Neural cell (in vitro differentiated cells): ENCODE measurements at regions not wholly inside any gene's neighbourhood (a gene's known extent, or its start where the extent isn't known, plus 50 kb on each side); places are given as distances from the start of the nearest gene placed in this dataset.

ENCODE experiments used
- H2AFZ ChIP-seq: fragments of 200-600, 300-800 bp; sonication (generic), shearing (Covaris generic); 2 replicates; pipeline ENCODE4 v1.6.0; 2014; ENCODE audit warnings: low read depth, mild to moderate bottlenecking, antibody characterized with exemption, low read length, moderate library complexity
- H3F3A ChIP-seq: fragments of 200-600 bp; shearing (Covaris generic); 2 replicates; pipeline ENCODE4 v1.6.1; 2016; ENCODE audit warnings: mild to moderate bottlenecking, moderate library complexity, mixed read lengths, antibody characterized with exemption, low read length; ENCODE audit not compliant: insufficient read depth, poor library complexity, severe bottlenecking
- H3K27ac ChIP-seq: fragments of 200-600, 300-800 bp; sonication (generic), shearing (Covaris generic); 2 replicates; pipeline ENCODE4 v1.5.1; 2014; ENCODE audit warnings: mild to moderate bottlenecking, low read length, moderate library complexity
- H3K27me3 ChIP-seq: fragments of 300-800, 200-600 bp; sonication (generic), shearing (Covaris generic); 2 replicates; pipeline ENCODE4 v1.6.0; 2014; ENCODE audit warnings: mild to moderate bottlenecking, low read depth, low read length, moderate library complexity; ENCODE audit not compliant: insufficient read depth
- H3K36me3 ChIP-seq: fragments of 300-800, 200-600 bp; sonication (generic), shearing (Covaris generic); 2 replicates; pipeline ENCODE4 v1.5.1; 2014; ENCODE audit warnings: mild to moderate bottlenecking, antibody characterized with exemption, low read length, moderate library complexity; ENCODE audit not compliant: insufficient read depth
- H3K4me2 ChIP-seq: fragments of 300-800, 200-600 bp; sonication (generic), shearing (Covaris generic); 2 replicates; pipeline ENCODE4 v1.6.0; 2014; ENCODE audit warnings: mild to moderate bottlenecking, low read length
- H3K4me3 ChIP-seq: fragments of 300-800, 200-600 bp; sonication (generic), shearing (Covaris generic); 2 replicates; pipeline ENCODE4 v1.5.1; 2014; ENCODE audit warnings: mild to moderate bottlenecking, low read length, moderate library complexity
- H3K79me2 ChIP-seq: fragments of 200-600 bp; shearing (Covaris generic); replicated peaks from 2 replicates; pipeline ENCODE4 v1.6.0; 2014; ENCODE audit warnings: mild to moderate bottlenecking, low read length, moderate library complexity; ENCODE audit not compliant: insufficient read depth
- H3K9ac ChIP-seq: fragments of 300-800, 200-600 bp; sonication (generic), shearing (Covaris generic); 2 replicates; pipeline ENCODE4 v1.6.1; 2016; ENCODE audit warnings: mild to moderate bottlenecking, low read length, mixed read lengths
- H3K9me2 ChIP-seq: fragments of 200-600 bp; shearing (Covaris generic); 2 replicates; pipeline ENCODE4 v1.6.1; 2016; ENCODE audit warnings: mild to moderate bottlenecking, low read length, mixed read lengths; ENCODE audit not compliant: insufficient read depth
- H3K9me3 ChIP-seq: fragments of 200-600, 300-800 bp; sonication (generic), shearing (Covaris generic); 2 replicates; pipeline ENCODE4 v1.6.1; 2016; ENCODE audit warnings: mild to moderate bottlenecking, mixed run types, low read length, moderate library complexity, mixed read lengths
- H4K20me1 ChIP-seq: fragments of 200-600 bp; shearing (Covaris generic); 2 replicates; pipeline ENCODE4 v1.6.1; 2016; ENCODE audit warnings: mild to moderate bottlenecking, mixed run types; ENCODE audit not compliant: insufficient read depth
- EP300 ChIP-seq: fragments of 450-650 bp; conservative IDR thresholded peaks from 2 replicates; pipeline ENCODE4 v1.6.1; 2014; ENCODE audit warnings: antibody characterized with exemption, mild to moderate bottlenecking, moderate library complexity; ENCODE audit not compliant: poor library complexity, severe bottlenecking
- EZH2 ChIP-seq: fragments of 200-600, 300-800 bp; shearing (Covaris generic), sonication (generic); IDR thresholded peaks from 2 replicates; pipeline ENCODE4 v1.6.1; 2014; ENCODE audit warnings: antibody characterized with exemption, low read length, borderline replicate concordance, mild to moderate bottlenecking; ENCODE audit not compliant: insufficient read depth, poor library complexity, severe bottlenecking
- MXI1 ChIP-seq: fragments of 450-650 bp; conservative IDR thresholded peaks from 2 replicates; pipeline ENCODE4 v1.6.1; 2014; ENCODE audit warnings: antibody characterized with exemption, mild to moderate bottlenecking; ENCODE audit not compliant: poor library complexity, severe bottlenecking
- POLR2AphosphoS5 ChIP-seq: IDR thresholded peaks from 2 replicates; pipeline ENCODE4 v1.6.1; 2012
- RAD21 ChIP-seq: fragments of 450-650 bp; conservative IDR thresholded peaks from 2 replicates; pipeline ENCODE4 v1.6.1; 2014; ENCODE audit warnings: antibody characterized with exemption, mild to moderate bottlenecking, moderate library complexity
- SMC3 ChIP-seq: fragments of 450-650 bp; conservative IDR thresholded peaks from 2 replicates; pipeline ENCODE4 v1.6.1; 2014; ENCODE audit warnings: antibody characterized with exemption, mild to moderate bottlenecking, moderate library complexity; ENCODE audit not compliant: poor library complexity
- TAF1 ChIP-seq: IDR thresholded peaks from 2 replicates; pipeline ENCODE4 v1.6.1; 2012; ENCODE audit warnings: low read depth
- TF ChIP-seq, protein P1 (sequence below): fragments of 450-650 bp; IDR thresholded peaks from 2 replicates; pipeline ENCODE4 v1.5.1; 2014; ENCODE audit warnings: antibody characterized with exemption, mild to moderate bottlenecking, moderate library complexity; ENCODE audit not compliant: poor library complexity, severe bottlenecking
- TF ChIP-seq, protein P2 (sequence below): IDR thresholded peaks from 2 replicates; pipeline ENCODE4 v1.6.1; 2012; ENCODE audit warnings: borderline replicate concordance

DNA sequence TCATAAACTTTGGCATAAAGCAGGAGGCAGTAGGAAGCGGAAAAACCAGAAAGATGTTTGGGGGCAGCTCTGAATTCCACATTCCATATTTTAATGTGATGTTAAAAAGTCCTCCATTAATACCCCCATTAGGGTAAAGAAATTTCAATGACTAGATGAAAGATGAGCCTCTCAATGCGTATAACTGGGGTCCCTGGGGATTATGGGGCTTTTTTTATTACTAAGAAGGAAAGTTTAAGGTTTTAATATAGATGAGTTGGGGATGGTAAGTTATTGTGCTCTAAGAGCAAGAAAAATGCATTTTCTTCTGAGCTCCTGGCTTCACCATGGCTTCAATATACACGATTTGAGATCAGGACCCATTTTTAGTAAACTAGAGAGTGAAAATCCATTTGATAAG, 321.9 kb downstream of the CDK5RAP2 start:
- H4K20me1 ChIP-seq: no peaks in the 10 kb centered on the region
- H3K36me3 ChIP-seq: no peaks in the 10 kb centered on the region
- TF ChIP-seq MXI1 (no peak), POLR2AphosphoS5 (no peak), TAF1 (no peak), EZH2 (no peak), RAD21 (no peak), EP300 (no peak), SMC3 (no peak)
- TF ChIP-seq, protein P1, sequence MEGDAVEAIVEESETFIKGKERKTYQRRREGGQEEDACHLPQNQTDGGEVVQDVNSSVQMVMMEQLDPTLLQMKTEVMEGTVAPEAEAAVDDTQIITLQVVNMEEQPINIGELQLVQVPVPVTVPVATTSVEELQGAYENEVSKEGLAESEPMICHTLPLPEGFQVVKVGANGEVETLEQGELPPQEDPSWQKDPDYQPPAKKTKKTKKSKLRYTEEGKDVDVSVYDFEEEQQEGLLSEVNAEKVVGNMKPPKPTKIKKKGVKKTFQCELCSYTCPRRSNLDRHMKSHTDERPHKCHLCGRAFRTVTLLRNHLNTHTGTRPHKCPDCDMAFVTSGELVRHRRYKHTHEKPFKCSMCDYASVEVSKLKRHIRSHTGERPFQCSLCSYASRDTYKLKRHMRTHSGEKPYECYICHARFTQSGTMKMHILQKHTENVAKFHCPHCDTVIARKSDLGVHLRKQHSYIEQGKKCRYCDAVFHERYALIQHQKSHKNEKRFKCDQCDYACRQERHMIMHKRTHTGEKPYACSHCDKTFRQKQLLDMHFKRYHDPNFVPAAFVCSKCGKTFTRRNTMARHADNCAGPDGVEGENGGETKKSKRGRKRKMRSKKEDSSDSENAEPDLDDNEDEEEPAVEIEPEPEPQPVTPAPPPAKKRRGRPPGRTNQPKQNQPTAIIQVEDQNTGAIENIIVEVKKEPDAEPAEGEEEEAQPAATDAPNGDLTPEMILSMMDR: no peak
- TF ChIP-seq, protein P2, sequence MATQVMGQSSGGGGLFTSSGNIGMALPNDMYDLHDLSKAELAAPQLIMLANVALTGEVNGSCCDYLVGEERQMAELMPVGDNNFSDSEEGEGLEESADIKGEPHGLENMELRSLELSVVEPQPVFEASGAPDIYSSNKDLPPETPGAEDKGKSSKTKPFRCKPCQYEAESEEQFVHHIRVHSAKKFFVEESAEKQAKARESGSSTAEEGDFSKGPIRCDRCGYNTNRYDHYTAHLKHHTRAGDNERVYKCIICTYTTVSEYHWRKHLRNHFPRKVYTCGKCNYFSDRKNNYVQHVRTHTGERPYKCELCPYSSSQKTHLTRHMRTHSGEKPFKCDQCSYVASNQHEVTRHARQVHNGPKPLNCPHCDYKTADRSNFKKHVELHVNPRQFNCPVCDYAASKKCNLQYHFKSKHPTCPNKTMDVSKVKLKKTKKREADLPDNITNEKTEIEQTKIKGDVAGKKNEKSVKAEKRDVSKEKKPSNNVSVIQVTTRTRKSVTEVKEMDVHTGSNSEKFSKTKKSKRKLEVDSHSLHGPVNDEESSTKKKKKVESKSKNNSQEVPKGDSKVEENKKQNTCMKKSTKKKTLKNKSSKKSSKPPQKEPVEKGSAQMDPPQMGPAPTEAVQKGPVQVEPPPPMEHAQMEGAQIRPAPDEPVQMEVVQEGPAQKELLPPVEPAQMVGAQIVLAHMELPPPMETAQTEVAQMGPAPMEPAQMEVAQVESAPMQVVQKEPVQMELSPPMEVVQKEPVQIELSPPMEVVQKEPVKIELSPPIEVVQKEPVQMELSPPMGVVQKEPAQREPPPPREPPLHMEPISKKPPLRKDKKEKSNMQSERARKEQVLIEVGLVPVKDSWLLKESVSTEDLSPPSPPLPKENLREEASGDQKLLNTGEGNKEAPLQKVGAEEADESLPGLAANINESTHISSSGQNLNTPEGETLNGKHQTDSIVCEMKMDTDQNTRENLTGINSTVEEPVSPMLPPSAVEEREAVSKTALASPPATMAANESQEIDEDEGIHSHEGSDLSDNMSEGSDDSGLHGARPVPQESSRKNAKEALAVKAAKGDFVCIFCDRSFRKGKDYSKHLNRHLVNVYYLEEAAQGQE: no peak
- H3K4me2 ChIP-seq: no peak overlapping the region
- H3K4me3 ChIP-seq: no peak overlapping the region
- H3K79me2 ChIP-seq: no peaks in the 10 kb centered on the region
- no peaks in the 10 kb centered on the region for H3K9me2 ChIP-seq
- H3F3A ChIP-seq: no peaks in the 10 kb centered on the region
- H3K27me3 ChIP-seq: no peaks in the 10 kb centered on the region
- H2AFZ ChIP-seq: no peak overlapping the region
- H3K9ac ChIP-seq: no peak overlapping the region
- no peak overlapping the region for H3K27ac ChIP-seq
- no peaks in the 10 kb centered on the region for H3K9me3 ChIP-seq

DNA sequence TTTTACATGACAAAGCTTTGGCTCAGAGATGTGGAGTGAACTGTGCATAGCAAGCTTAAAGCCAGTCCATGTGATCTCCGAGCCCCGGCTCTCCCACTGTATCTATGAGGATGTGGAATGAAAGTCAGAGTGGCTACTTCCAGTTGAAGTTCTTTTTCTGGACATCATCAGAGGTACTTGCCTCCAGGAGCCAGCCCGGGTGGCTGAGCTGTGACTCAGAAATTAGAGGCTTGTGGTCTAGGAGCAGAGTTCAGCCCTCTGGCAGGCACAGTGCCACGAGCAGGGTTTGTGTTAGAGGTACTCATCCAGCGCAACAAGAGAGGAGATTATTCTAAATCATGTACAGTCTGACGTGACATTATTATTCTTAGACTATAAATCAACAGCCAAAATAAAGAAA, 322.5 kb downstream of the CDK5RAP2 start:
- H3K79me2 ChIP-seq: no peaks in the 10 kb centered on the region
- H3K36me3 ChIP-seq: no peaks in the 10 kb centered on the region
- no peak overlapping the region for H3K4me2 ChIP-seq
- H3K27me3 ChIP-seq: no peaks in the 10 kb centered on the region
- no peak for TF ChIP-seq EP300
- TF ChIP-seq, protein P1: no peak
- no peaks in the 10 kb centered on the region for H3F3A ChIP-seq
- no peaks in the 10 kb centered on the region for H3K9me2 ChIP-seq
- no peaks in the 10 kb centered on the region for H4K20me1 ChIP-seq
- H2AFZ ChIP-seq: no peak overlapping the region
- H3K27ac ChIP-seq: no peak overlapping the region
- no peaks in the 10 kb centered on the region for H3K9me3 ChIP-seq
- H3K9ac ChIP-seq: no peak overlapping the region
- H3K4me3 ChIP-seq: no peak overlapping the region
